GM13977 (cell line): ENCODE measurements at regions not wholly inside any gene's neighbourhood (a gene's known extent, or its start where the extent isn't known, plus 50 kb on each side); places are given as distances from the start of the nearest gene placed in this dataset.

Experiments
- DNase-seq: peaks from one replicate; pipeline ENCODE4 v3.0.0; 2012; ENCODE audit warnings: low spot score
- in situ Hi-C: fragments of 300-500 bp; cut with MboI; formaldehyde crosslinking; loops from one replicate; pipeline ENCODE4 v1.12.0; 2022; ENCODE audit warnings: low sequenced_read_pairs, low pct_unique_long_range_greater_than_20kb, mixed read lengths, inconsistent platforms; ENCODE audit not compliant: unreplicated experiment
- TF ChIP-seq, protein P1 (sequence below): IDR thresholded peaks from 2 replicates; pipeline ENCODE4 v1.5.1; 2012; ENCODE audit warnings: mild to moderate bottlenecking, control low read depth; ENCODE audit not compliant: insufficient read depth; ENCODE audit errors: extremely low read depth, missing control alignments

DNA sequence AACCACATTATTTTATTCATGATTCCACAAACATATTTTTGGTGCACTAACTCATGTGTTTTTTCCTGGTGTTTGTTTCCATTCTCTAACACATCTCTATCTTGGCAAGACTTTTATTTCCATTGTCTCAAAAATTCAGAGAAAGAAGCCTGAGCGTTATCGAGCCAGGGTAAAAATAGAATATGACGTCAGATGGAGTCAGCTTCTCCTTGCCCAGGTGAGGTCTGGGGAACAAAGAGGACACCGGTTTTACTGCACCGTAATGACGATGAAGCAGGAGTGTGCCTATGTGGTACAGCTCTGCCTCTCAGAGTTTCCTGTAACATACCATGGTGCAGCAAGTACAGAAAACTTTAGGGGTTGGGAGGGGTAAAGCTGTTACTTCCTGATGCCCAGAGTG, 661.6 kb downstream of the PLCL1 start:
- TF ChIP-seq, protein P1, sequence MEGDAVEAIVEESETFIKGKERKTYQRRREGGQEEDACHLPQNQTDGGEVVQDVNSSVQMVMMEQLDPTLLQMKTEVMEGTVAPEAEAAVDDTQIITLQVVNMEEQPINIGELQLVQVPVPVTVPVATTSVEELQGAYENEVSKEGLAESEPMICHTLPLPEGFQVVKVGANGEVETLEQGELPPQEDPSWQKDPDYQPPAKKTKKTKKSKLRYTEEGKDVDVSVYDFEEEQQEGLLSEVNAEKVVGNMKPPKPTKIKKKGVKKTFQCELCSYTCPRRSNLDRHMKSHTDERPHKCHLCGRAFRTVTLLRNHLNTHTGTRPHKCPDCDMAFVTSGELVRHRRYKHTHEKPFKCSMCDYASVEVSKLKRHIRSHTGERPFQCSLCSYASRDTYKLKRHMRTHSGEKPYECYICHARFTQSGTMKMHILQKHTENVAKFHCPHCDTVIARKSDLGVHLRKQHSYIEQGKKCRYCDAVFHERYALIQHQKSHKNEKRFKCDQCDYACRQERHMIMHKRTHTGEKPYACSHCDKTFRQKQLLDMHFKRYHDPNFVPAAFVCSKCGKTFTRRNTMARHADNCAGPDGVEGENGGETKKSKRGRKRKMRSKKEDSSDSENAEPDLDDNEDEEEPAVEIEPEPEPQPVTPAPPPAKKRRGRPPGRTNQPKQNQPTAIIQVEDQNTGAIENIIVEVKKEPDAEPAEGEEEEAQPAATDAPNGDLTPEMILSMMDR = no peak
- no peak for DNase-seq
- in situ Hi-C loops = no loop called here

DNA sequence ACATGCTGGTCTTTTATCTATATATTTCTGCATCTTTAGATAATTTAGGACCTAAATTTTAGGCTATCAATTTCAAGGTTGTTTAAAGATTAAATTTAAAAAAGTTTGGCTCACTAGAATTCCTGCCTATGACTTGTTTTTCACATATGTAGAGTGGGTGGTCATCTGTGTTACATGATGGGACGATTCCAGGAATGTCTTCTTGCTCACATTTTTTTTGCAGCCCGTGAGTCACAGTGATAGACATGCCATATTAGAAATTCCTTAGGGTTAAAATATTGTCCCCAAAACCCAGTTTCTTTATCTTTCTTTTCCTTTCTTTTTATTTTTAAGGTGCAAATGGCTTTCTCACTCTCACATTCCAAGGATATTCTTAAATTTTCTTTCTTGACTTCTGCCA, 652.0 kb downstream of the PLCL1 start:
- DNase-seq = no peak
- in situ Hi-C loops = no loop called here
- TF ChIP-seq, protein P1 = no peak

DNA sequence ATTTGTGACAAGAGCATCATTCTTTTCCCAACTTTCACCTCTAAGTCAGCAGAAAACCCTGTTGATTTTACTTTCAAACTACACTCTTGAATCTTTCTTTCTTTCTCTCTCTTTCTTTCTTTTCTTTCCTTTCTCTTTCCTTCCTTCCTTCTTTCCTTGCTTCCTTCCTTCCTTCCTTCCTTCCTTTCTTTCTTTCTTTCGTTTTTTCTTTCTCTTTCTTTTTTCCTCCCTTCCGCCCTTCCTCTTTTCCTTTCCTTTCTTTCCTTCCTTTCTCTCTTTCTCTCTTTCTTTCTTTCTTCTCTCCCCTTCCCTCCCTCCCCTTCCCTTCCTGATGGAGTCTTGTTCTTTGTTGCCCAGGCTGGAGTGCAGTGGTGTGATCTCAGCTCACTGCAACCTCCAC, 649.5 kb downstream of the PLCL1 start:
- no peak for DNase-seq
- in situ Hi-C loops = no loop called here
- TF ChIP-seq, protein P1 = no peak

DNA sequence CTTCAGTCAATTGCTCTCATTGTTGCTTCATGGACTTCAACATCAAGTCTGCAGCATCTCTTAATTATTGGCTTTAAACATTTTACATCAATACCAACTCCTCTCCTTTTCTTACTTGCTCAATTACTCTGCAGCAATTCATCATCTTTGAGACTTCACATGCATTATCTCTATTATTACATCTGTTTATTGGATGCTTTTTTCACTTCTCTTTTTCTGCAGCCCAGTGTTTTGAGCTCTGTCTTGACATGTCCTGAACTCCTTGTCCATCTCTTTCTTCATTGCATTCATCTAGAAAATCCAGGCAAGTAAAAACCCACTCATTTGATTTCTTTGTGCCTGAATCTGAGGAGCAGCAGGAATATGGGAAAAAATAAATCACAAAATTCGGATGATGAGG, 647.9 kb downstream of the PLCL1 start:
- TF ChIP-seq, protein P1 = no peak
- in situ Hi-C loops = no loop called here
- no peak for DNase-seq

DNA sequence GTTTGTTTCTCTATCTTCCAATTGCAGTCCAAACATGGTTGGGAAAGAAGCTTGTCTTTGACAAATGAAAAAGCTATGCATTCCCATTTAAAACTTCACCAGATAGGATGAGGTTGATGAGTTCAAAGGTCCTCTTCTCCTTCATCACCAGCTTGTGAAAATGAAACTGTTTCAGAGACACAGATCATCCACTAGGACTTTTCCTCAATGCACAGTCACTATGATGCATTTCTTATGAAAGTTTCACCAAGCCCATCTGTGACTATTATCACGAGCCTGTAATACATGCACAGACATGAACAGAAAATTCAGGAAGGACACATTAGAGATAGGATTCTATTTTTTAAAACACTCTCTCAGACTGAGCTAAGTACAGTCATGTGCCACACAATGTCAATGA, 644.4 kb downstream of the PLCL1 start:
- TF ChIP-seq, protein P1 = no peak
- in situ Hi-C loops = no loop called here
- no peak for DNase-seq

DNA sequence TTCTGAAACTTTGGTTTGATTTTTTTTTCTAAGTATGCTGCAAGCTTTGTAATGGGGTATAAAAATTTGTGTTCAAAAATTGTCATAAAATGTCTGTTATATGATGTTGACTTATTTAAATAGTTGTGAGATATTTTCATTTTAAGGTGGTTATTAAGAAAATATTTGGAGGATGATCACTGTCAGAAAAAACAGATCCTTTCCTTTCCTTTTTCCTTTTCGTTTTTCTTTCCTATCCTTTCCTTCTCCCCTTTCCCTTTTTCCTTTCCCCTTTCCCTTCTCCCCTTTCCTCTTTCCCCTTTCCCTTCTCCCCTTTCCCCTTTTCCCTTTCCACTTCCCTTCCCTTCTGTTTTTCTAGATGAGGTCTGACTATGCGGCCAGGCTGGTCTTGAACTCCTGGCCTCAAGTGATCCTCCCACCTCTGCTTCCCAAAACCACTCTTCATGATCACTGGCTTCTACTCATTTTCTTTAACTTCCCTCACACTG, 640.5 kb downstream of the PLCL1 start:
- no peak for DNase-seq
- TF ChIP-seq, protein P1 = no peak
- in situ Hi-C loops = no loop called here

DNA sequence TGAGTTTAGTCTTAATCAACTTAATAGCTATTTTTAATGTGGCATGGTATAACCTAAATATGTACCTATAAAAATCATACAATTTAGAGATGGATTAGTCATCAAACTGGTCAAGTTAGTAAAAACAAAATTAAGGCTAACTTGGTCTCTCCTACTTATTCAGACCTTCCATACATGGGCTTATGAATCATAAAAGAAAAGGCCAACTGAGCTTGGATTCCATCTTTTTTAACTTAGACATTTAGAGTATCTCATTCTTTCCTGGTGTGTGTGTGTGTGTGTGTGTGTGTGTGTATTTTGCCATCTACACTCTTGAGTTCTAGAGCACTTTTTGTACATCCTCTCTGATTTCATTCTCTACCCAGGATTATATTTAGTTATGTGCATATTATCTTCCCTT, 637.5 kb downstream of the PLCL1 start:
- in situ Hi-C loops = no loop called here
- no peak for DNase-seq

More for the DNA sequence above, 637.5 kb downstream of the PLCL1 start:
- TF ChIP-seq, protein P1 = no peak
